DOHH2 (cell line): ENCODE measurements at regions not wholly inside any gene's neighbourhood (a gene's known extent, or its start where the extent isn't known, plus 50 kb on each side); places are given as distances from the start of the nearest gene placed in this dataset.

Source experiments
- H3F3A ChIP-seq: fragments of 200-600 bp; sonication (generic), shearing (Covaris generic); 2 replicates; pipeline ENCODE4 v1.6.0; 2016; ENCODE audit warnings: antibody characterized with exemption, mild to moderate bottlenecking; ENCODE audit not compliant: control insufficient read depth, insufficient read depth
- H3K27ac ChIP-seq: fragments of 200-600 bp; sonication (generic); 2 replicates; pipeline ENCODE4 v1.5.1; 2014; ENCODE audit warnings: low read depth, mild to moderate bottlenecking, low read length, moderate library complexity
- H3K27me3 ChIP-seq: fragments of 200-600 bp; sonication (generic); 2 replicates; pipeline ENCODE4 v1.6.1; 2014; ENCODE audit warnings: mild to moderate bottlenecking, low read length, mixed read lengths; ENCODE audit not compliant: control insufficient read depth
- H3K36me3 ChIP-seq: fragments of 200-600 bp; sonication (generic); 2 replicates; pipeline ENCODE4 v1.6.1; 2014; ENCODE audit warnings: mild to moderate bottlenecking, low read length, moderate library complexity, mixed read lengths; ENCODE audit not compliant: control insufficient read depth
- H3K4me1 ChIP-seq: fragments of 200-600 bp; sonication (generic); 2 replicates; pipeline ENCODE4 v1.6.1; 2014; ENCODE audit warnings: mild to moderate bottlenecking, low read length, mixed read lengths; ENCODE audit not compliant: control insufficient read depth
- H3K4me2 ChIP-seq: fragments of 200-600 bp; sonication (generic); 2 replicates; pipeline ENCODE4 v1.6.0; 2014; ENCODE audit warnings: mild to moderate bottlenecking, low read length, moderate library complexity
- H3K4me3 ChIP-seq: fragments of 200-600 bp; sonication (generic); 2 replicates; pipeline ENCODE4 v1.5.1; 2014; ENCODE audit warnings: mild to moderate bottlenecking, low read length, mixed read lengths
- H3K79me2 ChIP-seq: fragments of 200-600 bp; sonication (generic); 2 replicates; pipeline ENCODE4 v1.6.1; 2014; ENCODE audit warnings: mild to moderate bottlenecking, low read length, mixed read lengths; ENCODE audit not compliant: control insufficient read depth
- H3K9me2 ChIP-seq: fragments of 200-600 bp; sonication (generic); replicated peaks from 2 replicates; pipeline ENCODE4 v1.6.1; 2014; ENCODE audit warnings: mild to moderate bottlenecking, low read length, mixed read lengths; ENCODE audit not compliant: control insufficient read depth
- H3K9me3 ChIP-seq: fragments of 200-600 bp; sonication (generic); 2 replicates; pipeline ENCODE4 v1.6.1; 2014; ENCODE audit warnings: antibody characterized with exemption, low read length, mixed read lengths; ENCODE audit not compliant: control insufficient read depth, insufficient read depth
- H4K20me1 ChIP-seq: fragments of 200-600 bp; sonication (generic); 2 replicates; pipeline ENCODE4 v1.6.0; 2014; ENCODE audit warnings: low read depth, mild to moderate bottlenecking, antibody characterized with exemption, low read length, moderate library complexity; ENCODE audit not compliant: control insufficient read depth, insufficient read depth
- EZH2phosphoT487 ChIP-seq: fragments of 200-600 bp; sonication (generic); IDR thresholded peaks from 2 replicates; pipeline ENCODE4 v1.6.1; 2017; ENCODE audit warnings: borderline replicate concordance, mild to moderate bottlenecking, antibody characterized with exemption, low read length, moderate library complexity, mixed read lengths
- TF ChIP-seq, protein P1 (sequence below): fragments of 200-600 bp; sonication (generic); IDR thresholded peaks from one replicate; pipeline ENCODE4 v1.5.1; 2014; ENCODE audit warnings: antibody characterized with exemption, mild to moderate bottlenecking, low read depth, low read length; ENCODE audit not compliant: poor library complexity, severe bottlenecking

DNA sequence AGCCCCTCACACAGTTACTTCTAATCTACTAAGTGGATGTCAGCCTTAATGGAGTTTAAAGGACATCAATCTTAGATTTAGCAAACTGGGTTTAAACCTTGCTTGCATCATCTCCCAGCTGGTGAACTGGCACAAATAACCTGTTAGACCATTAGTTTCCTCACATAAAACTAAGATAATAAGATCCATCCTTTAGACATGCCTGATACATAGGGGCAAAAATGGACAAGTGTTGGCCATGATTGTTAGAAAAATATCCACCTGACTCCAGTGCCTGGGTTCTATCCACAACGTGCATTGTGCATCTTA, 439.1 kb downstream of the TNS3 start:
- peaks cover 22% of the 10 kb centered on the region; the same call in 1 of the 2 replicates for H3K36me3 ChIP-seq
- H3F3A ChIP-seq = peaks cover 3% of the 10 kb centered on the region
- TF ChIP-seq, protein P1, sequence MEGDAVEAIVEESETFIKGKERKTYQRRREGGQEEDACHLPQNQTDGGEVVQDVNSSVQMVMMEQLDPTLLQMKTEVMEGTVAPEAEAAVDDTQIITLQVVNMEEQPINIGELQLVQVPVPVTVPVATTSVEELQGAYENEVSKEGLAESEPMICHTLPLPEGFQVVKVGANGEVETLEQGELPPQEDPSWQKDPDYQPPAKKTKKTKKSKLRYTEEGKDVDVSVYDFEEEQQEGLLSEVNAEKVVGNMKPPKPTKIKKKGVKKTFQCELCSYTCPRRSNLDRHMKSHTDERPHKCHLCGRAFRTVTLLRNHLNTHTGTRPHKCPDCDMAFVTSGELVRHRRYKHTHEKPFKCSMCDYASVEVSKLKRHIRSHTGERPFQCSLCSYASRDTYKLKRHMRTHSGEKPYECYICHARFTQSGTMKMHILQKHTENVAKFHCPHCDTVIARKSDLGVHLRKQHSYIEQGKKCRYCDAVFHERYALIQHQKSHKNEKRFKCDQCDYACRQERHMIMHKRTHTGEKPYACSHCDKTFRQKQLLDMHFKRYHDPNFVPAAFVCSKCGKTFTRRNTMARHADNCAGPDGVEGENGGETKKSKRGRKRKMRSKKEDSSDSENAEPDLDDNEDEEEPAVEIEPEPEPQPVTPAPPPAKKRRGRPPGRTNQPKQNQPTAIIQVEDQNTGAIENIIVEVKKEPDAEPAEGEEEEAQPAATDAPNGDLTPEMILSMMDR = no peak
- TF ChIP-seq EZH2phosphoT487 = no peak
- peaks cover 62% of the 10 kb centered on the region for H3K4me1 ChIP-seq
- H4K20me1 ChIP-seq = no peaks in the 10 kb centered on the region
- H3K27ac ChIP-seq = no peak overlapping the region
- no peaks in the 10 kb centered on the region for H3K79me2 ChIP-seq
- no peaks in the 10 kb centered on the region for H3K27me3 ChIP-seq
- H3K4me3 ChIP-seq = no peak overlapping the region
- H3K9me2 ChIP-seq = no peaks in the 10 kb centered on the region
- no peak overlapping the region for H3K4me2 ChIP-seq
- peaks cover 4% of the 10 kb centered on the region; the same call in 1 of the 2 replicates for H3K9me3 ChIP-seq

GRCh38 chr7:47142169-47142866, 439.6 kb downstream of the TNS3 start:
- Histone ChIP-seq H3K27ac (no peak overlapping the region), H3K9me3 (peaks cover 4% of the 10 kb centered on the region; the same call in 1 of the 2 replicates), H3K4me2 (no peak overlapping the region), H3F3A (peaks cover 3% of the 10 kb centered on the region), H3K36me3 (peaks cover 21% of the 10 kb centered on the region; the same call in 1 of the 2 replicates), H3K79me2 (no peaks in the 10 kb centered on the region), H3K27me3 (no peaks in the 10 kb centered on the region), H3K4me1 (peaks cover 57% of the 10 kb centered on the region), H4K20me1 (no peaks in the 10 kb centered on the region), H3K9me2 (no peaks in the 10 kb centered on the region), H3K4me3 (no peak overlapping the region)
- no peak for TF ChIP-seq EZH2phosphoT487
- TF ChIP-seq, protein P1 = no peak

- H3K36me3 ChIP-seq = no peaks in the 10 kb centered on the region
- H3K4me3 ChIP-seq = no peak overlapping the region
- no peak for TF ChIP-seq EZH2phosphoT487
- TF ChIP-seq, protein P1 = no peak
- H3K4me1 ChIP-seq = peaks cover 5% of the 10 kb centered on the region
- no peak overlapping the region for H3K4me2 ChIP-seq
- no peaks in the 10 kb centered on the region for H3F3A ChIP-seq
- H3K9me2 ChIP-seq = no peaks in the 10 kb centered on the region; the same call in none of the 2 replicates
- no peaks in the 10 kb centered on the region for H3K27me3 ChIP-seq
- no peaks in the 10 kb centered on the region for H4K20me1 ChIP-seq
- no peak overlapping the region for H3K27ac ChIP-seq
- H3K9me3 ChIP-seq = no peaks in the 10 kb centered on the region
- H3K79me2 ChIP-seq = no peaks in the 10 kb centered on the region
These were observed 449.4 kb downstream of the TNS3 start for GRCh38 chr7:47132471-47132870.
